ENCODE measurements at regions not wholly inside any gene's neighbourhood (a gene's known extent, or its start where the extent isn't known, plus 50 kb on each side); places are given as distances from the start of the nearest gene placed in this dataset.

DNA sequence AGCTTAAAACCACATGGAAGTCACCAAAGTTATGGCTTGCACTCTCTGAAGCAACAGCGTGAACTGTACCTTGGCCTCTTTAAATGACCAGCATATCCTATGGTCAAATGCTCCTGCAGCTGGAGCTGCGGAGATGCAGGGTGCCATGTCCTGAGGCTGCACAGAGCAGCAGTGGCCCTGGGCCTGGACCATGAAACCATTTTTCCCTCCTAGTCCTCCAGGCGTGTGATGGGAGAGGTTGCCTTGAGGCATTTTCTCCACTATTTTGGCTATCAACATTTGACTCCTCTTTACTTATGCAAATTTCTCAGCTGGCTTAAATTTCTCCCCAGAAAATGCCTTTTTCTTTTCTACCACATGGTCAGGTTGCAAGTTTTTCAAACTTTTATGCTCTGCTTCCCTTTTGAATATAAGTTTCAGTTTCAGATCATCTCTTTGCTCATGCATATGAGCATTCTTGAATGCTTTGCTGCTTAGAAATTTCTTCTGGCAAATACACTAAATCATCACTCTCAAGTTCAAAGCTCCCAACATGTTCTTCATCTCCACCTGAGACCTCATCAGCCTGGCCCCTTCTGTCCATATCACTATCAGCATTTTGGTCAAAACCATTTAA is 82.9 kb upstream of the TMEFF2 start:
- DNase-seq (no peak), ATAC-seq (no peak)
- no peaks in the 10 kb centered on the region for H3K4me1 ChIP-seq
- in situ Hi-C loops (cut with MboI; ENCODE audit: low sequenced_read_pairs in 4 of 4): no loop called here
- TF ChIP-seq, protein P1, sequence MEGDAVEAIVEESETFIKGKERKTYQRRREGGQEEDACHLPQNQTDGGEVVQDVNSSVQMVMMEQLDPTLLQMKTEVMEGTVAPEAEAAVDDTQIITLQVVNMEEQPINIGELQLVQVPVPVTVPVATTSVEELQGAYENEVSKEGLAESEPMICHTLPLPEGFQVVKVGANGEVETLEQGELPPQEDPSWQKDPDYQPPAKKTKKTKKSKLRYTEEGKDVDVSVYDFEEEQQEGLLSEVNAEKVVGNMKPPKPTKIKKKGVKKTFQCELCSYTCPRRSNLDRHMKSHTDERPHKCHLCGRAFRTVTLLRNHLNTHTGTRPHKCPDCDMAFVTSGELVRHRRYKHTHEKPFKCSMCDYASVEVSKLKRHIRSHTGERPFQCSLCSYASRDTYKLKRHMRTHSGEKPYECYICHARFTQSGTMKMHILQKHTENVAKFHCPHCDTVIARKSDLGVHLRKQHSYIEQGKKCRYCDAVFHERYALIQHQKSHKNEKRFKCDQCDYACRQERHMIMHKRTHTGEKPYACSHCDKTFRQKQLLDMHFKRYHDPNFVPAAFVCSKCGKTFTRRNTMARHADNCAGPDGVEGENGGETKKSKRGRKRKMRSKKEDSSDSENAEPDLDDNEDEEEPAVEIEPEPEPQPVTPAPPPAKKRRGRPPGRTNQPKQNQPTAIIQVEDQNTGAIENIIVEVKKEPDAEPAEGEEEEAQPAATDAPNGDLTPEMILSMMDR (IDR thresholded peaks at IDR 0.05 in 4 of 5, conservative IDR thresholded peaks at IDR 0.05 in 1 of 5): no peak
- TF ChIP-seq POLR2A (IDR thresholded peaks at IDR 0.05): no peak
- intact Hi-C loops (cut with DNase I; ENCODE audit: low total_unique reads): no loop called here
- no peaks in the 10 kb centered on the region for H3K9me3 ChIP-seq
- no peak overlapping the region for H3K4me3 ChIP-seq
- no peaks in the 10 kb centered on the region for H3K27me3 ChIP-seq
- H3K36me3 ChIP-seq: no peaks in the 10 kb centered on the region
- H3K27ac ChIP-seq: no peak overlapping the region

GRCh38 chr2:192275632-192276031 is 80.9 kb upstream of the TMEFF2 start:
- no peak overlapping the region for H3K27ac ChIP-seq
- H3K9me3 ChIP-seq: no peaks in the 10 kb centered on the region
- no peaks in the 10 kb centered on the region for H3K36me3 ChIP-seq
- DNase-seq (no peak), ATAC-seq (no peak)
- in situ Hi-C loops (cut with MboI; ENCODE audit: low sequenced_read_pairs in 4 of 4): no loop called here
- H3K4me1 ChIP-seq: no peaks in the 10 kb centered on the region
- H3K27me3 ChIP-seq: no peaks in the 10 kb centered on the region
- intact Hi-C loops (cut with DNase I; ENCODE audit: low total_unique reads): no loop called here
- no peak for TF ChIP-seq POLR2A (IDR thresholded peaks at IDR 0.05)
- TF ChIP-seq, protein P1 (IDR thresholded peaks at IDR 0.05 in 4 of 5, conservative IDR thresholded peaks at IDR 0.05 in 1 of 5): no peak
- no peak overlapping the region for H3K4me3 ChIP-seq

- DNase-seq (no peak), ATAC-seq (no peak)
- no peak for TF ChIP-seq POLR2A (IDR thresholded peaks at IDR 0.05)
- TF ChIP-seq, protein P1 (IDR thresholded peaks at IDR 0.05 in 4 of 5, conservative IDR thresholded peaks at IDR 0.05 in 1 of 5): no peak
- intact Hi-C loops (cut with DNase I; ENCODE audit: low total_unique reads): no loop called here
- Histone ChIP-seq H3K27me3 (no peaks in the 10 kb centered on the region), H3K4me1 (no peaks in the 10 kb centered on the region), H3K4me3 (no peak overlapping the region), H3K27ac (no peak overlapping the region), H3K9me3 (no peaks in the 10 kb centered on the region), H3K36me3 (no peaks in the 10 kb centered on the region)
- in situ Hi-C loops (cut with MboI; ENCODE audit: low sequenced_read_pairs in 4 of 4): no loop called here
Measured at GRCh38 chr2:192267484-192267883, 72.8 kb upstream of the TMEFF2 start.

DNA sequence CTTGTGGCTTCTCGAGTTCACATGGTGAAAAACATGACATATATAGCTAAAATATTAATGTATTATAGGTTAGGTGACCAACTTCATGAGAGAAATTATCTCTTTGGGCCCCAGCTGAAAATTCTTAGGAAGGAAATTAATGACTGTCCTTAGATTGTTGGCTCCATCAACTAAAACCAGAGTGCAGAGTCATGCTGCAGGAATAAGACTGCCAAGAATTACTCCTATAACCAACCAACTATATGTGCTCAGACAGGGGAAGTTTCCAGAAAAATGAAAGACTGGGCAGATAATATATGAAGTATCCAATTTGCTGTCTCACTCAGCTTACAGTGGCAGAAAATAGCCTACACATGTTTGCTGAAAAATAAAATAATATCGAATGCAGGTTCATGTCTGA is 71.0 kb upstream of the TMEFF2 start:
- no peak for TF ChIP-seq POLR2A (IDR thresholded peaks at IDR 0.05)
- TF ChIP-seq, protein P1 (IDR thresholded peaks at IDR 0.05 in 4 of 5, conservative IDR thresholded peaks at IDR 0.05 in 1 of 5): no peak
- intact Hi-C loops (cut with DNase I; ENCODE audit: low total_unique reads): no loop called here
- Histone ChIP-seq H3K4me1 (no peaks in the 10 kb centered on the region), H3K27me3 (no peaks in the 10 kb centered on the region), H3K4me3 (no peak overlapping the region), H3K36me3 (no peaks in the 10 kb centered on the region), H3K9me3 (no peaks in the 10 kb centered on the region), H3K27ac (no peak overlapping the region)
- DNase-seq (no peak), ATAC-seq (no peak)
- in situ Hi-C loops (cut with MboI; ENCODE audit: low sequenced_read_pairs in 4 of 4): no loop called here

DNA sequence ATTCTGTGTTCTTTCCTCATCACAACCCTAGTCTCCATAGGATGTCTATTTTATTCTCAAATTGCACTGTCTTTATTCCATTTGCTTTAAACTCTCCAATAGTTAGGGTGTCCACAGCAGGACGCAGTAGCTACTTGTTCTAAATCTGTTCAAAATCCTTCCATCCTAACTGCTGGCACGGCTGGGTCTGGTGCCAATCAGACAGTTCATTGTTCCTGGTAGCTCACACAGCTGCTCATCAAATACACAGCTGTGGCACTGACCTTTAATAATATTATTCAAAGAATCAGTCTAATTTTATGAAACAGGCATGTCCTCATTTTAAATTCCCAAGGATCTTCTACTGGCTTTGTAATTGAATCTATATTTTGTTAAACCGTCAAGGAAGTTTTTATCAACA is 59.7 kb upstream of the TMEFF2 start:
- H3K36me3 ChIP-seq: no peaks in the 10 kb centered on the region
- intact Hi-C loops (cut with DNase I; ENCODE audit: low total_unique reads): no loop called here
- no peak overlapping the region for H3K27ac ChIP-seq
- TF ChIP-seq, protein P1 (IDR thresholded peaks at IDR 0.05 in 4 of 5, conservative IDR thresholded peaks at IDR 0.05 in 1 of 5): no peak
- no peak for TF ChIP-seq POLR2A (IDR thresholded peaks at IDR 0.05)
- no peak overlapping the region for H3K4me3 ChIP-seq
- no peaks in the 10 kb centered on the region for H3K27me3 ChIP-seq
- DNase-seq: no peak
- in situ Hi-C loops (cut with MboI; ENCODE audit: low sequenced_read_pairs in 4 of 4): no loop called here
- H3K9me3 ChIP-seq: no peaks in the 10 kb centered on the region
- H3K4me1 ChIP-seq: no peaks in the 10 kb centered on the region
- no peak for ATAC-seq
